ENCODE measurements at regions not wholly inside any gene's neighbourhood (a gene's known extent, or its start where the extent isn't known, plus 50 kb on each side); places are given as distances from the start of the nearest gene placed in this dataset.

DNA sequence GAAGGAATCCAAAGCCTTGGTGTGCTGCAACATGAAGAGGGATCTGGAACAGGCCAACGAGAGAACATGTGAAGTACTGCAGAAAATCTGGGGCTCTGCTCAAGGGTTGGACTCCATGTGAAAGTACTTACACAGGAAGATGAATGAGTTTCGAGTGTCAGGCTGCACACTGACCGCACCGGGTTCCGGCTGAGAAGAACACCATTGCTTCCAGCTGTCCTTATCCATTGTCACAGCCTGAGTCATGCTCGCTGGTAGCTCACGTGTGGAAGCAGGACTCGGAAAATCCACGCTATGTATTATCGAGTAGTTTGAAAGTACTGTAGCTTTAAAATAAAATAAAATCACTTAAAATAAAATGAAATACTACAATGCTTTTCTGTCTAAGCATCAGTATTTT is 50.4 kb upstream of the TBL1X start:
- TF ChIP-seq, protein P1, sequence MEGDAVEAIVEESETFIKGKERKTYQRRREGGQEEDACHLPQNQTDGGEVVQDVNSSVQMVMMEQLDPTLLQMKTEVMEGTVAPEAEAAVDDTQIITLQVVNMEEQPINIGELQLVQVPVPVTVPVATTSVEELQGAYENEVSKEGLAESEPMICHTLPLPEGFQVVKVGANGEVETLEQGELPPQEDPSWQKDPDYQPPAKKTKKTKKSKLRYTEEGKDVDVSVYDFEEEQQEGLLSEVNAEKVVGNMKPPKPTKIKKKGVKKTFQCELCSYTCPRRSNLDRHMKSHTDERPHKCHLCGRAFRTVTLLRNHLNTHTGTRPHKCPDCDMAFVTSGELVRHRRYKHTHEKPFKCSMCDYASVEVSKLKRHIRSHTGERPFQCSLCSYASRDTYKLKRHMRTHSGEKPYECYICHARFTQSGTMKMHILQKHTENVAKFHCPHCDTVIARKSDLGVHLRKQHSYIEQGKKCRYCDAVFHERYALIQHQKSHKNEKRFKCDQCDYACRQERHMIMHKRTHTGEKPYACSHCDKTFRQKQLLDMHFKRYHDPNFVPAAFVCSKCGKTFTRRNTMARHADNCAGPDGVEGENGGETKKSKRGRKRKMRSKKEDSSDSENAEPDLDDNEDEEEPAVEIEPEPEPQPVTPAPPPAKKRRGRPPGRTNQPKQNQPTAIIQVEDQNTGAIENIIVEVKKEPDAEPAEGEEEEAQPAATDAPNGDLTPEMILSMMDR (IDR thresholded peaks at IDR 0.05) = no peak
- TF ChIP-seq EP300 (IDR thresholded peaks at IDR 0.05; ENCODE audit: low read depth) (no peak), POLR2A (IDR thresholded peaks at IDR 0.05) (no peak), POLR2AphosphoS5 (IDR thresholded peaks at IDR 0.05) (no peak)
